ENCODE measurements at regions not wholly inside any gene's neighbourhood (a gene's known extent, or its start where the extent isn't known, plus 50 kb on each side); places are given as distances from the start of the nearest gene placed in this dataset.

GRCh38 chr2:234745347-234745746 is 206.5 kb upstream of the SH3BP4 start:
- DNase-seq (ENCODE audit: low read depth): no peak
- TF ChIP-seq, protein P1, sequence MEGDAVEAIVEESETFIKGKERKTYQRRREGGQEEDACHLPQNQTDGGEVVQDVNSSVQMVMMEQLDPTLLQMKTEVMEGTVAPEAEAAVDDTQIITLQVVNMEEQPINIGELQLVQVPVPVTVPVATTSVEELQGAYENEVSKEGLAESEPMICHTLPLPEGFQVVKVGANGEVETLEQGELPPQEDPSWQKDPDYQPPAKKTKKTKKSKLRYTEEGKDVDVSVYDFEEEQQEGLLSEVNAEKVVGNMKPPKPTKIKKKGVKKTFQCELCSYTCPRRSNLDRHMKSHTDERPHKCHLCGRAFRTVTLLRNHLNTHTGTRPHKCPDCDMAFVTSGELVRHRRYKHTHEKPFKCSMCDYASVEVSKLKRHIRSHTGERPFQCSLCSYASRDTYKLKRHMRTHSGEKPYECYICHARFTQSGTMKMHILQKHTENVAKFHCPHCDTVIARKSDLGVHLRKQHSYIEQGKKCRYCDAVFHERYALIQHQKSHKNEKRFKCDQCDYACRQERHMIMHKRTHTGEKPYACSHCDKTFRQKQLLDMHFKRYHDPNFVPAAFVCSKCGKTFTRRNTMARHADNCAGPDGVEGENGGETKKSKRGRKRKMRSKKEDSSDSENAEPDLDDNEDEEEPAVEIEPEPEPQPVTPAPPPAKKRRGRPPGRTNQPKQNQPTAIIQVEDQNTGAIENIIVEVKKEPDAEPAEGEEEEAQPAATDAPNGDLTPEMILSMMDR (conservative IDR thresholded peaks at IDR 0.05; ENCODE audit: low read length): no peak

GRCh38 chr2:234741976-234742375 is 209.8 kb upstream of the SH3BP4 start:
- TF ChIP-seq, protein P1 (conservative IDR thresholded peaks at IDR 0.05; ENCODE audit: low read length): no peak
- DNase-seq (ENCODE audit: low read depth): no peak
- H3K4me3 ChIP-seq (ENCODE audit: low read length): no peak overlapping the region

More at GRCh38 chr2:234745347-234745746, 206.5 kb upstream of the SH3BP4 start:
- no peak overlapping the region for H3K4me3 ChIP-seq (ENCODE audit: low read length)

GRCh38 chr2:234739061-234739460 is 212.8 kb upstream of the SH3BP4 start:
- H3K4me3 ChIP-seq (ENCODE audit: low read length): no peak overlapping the region
- no peak for DNase-seq (ENCODE audit: low read depth)
- TF ChIP-seq, protein P1 (conservative IDR thresholded peaks at IDR 0.05; ENCODE audit: low read length): no peak

- no peak for DNase-seq (ENCODE audit: low read depth)
- H3K4me3 ChIP-seq (ENCODE audit: low read length): no peak overlapping the region
- TF ChIP-seq, protein P1 (conservative IDR thresholded peaks at IDR 0.05; ENCODE audit: low read length): no peak
Measured at GRCh38 chr2:234735829-234736228, 216.0 kb upstream of the SH3BP4 start.

- H3K4me3 ChIP-seq (ENCODE audit: low read length): no peak overlapping the region
- TF ChIP-seq, protein P1 (conservative IDR thresholded peaks at IDR 0.05; ENCODE audit: low read length): no peak
Measured at GRCh38 chr2:234733795-234734600, 217.8 kb upstream of the SH3BP4 start.

DNA sequence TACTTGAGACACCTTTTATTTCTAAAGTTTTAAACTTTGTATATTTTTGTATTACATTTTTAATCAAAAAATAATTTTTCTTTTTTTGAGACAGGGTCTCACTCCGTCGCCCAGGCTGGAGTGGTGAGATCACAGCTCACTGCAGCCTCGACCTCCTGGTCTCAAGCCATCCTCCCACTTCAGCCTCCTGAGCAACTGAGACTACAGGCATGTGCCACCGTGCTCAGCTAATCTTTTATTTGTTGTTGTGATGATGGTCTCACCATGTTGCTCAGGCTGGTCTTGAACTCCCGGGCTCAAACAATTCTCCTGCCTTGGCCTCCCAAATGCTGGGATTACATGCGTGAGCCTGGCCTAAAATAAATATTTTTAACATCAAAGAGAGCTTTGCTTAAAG is 218.7 kb upstream of the SH3BP4 start:
- TF ChIP-seq, protein P1 (conservative IDR thresholded peaks at IDR 0.05; ENCODE audit: low read length): no peak
- no peak overlapping the region for H3K4me3 ChIP-seq (ENCODE audit: low read length)
- DNase-seq (ENCODE audit: low read depth): no peak

More at GRCh38 chr2:234733795-234734600, 217.8 kb upstream of the SH3BP4 start:
- DNase-seq (ENCODE audit: low read depth): no peak
